Kidney capillary endothelial cell (primary cell): ENCODE measurements at regions not wholly inside any gene's neighbourhood (a gene's known extent, or its start where the extent isn't known, plus 50 kb on each side); places are given as distances from the start of the nearest gene placed in this dataset.

Source experiments
- DNase-seq: peaks from one replicate; pipeline ENCODE4 v3.0.0-alpha.2; 2018; ENCODE audit warnings: low spot score

DNA sequence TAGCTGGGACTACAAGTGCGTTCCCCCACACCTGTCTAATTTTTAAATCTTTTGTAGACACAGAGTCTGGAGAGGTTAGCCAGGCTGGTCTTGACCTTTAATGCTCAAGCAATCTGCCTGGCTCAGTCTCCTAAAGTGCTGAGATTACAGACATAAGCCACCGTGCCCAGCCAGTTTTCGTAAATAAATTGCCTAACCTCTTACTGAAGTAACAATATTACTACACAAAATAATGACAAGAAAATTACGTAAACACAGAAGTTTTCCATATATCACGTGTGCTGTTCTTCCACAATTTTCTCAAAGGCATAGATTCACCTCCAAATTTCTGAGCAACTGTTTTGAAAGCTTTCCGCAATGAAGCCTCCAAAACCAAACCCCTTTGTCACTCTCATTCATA lies 58.1 kb upstream of the PROK2 start:
- DNase-seq, result no peak

DNA sequence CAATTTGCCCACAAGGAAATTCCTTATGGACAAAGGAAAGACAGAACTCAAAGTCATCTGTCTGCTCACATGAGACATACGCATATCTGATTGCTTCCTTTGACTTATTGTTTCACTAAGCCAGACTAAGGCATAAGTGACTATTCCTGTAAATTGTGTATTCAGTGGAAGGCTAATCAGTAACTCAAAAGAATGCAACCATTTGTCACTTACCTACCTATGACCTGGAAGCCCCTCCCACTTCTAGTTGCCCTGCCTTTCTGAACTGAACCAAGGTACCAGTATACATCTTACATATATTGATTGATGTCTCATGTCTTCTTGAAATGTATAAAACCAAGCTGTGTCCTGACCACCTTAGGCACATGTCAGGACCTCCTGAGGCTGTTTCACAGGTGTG lies 53.5 kb upstream of the PROK2 start:
- no peak for DNase-seq
